ENCODE measurements at regions not wholly inside any gene's neighbourhood (a gene's known extent, or its start where the extent isn't known, plus 50 kb on each side); places are given as distances from the start of the nearest gene placed in this dataset.

DNA sequence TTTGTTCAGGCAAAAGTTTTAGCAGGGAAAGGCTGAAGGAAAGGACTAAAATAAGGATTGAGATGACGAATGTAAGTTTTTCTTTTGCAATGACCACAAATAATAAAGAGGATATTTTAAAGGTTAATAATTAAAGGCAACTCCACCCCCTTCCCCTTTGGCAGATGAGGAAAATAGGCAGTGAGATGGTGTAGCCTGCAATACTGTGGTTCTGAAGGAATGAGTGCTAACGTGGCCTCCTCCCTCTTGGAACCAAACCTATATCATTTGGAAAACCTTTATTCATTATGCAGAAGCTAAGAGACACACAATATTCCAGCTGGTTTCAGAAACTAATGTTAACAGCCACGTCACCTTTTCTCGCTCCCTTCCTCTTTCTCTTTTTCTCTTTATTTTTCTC, 70.9 kb upstream of the COL1A2 start:
- Histone ChIP-seq H4K20me1 (ENCODE audit: insufficient read depth) (no peaks in the 10 kb centered on the region), H2AFZ (ENCODE audit: low read depth) (no peak overlapping the region), H3K9me3 (peaks cover 9% of the 10 kb centered on the region; the same call in 1 of the 2 replicates), H3K36me3 (replicated peaks in 1 of 2; ENCODE audit: control insufficient read depth in 1 of 2, insufficient read depth in 2 of 2, low read length in 1 of 2) (peaks cover 0 to 19% of the 10 kb centered on the region in 2 experiments), H3K27ac (ENCODE audit: low read depth in 2 of 2, low read length in 1 of 2) (peak overlapping the region; percentile 59 to 86; a peak in 3 of 4 replicates), H3F3A (replicated peaks; ENCODE audit: insufficient read depth) (peaks cover 16% of the 10 kb centered on the region), H3K4me2 (no peak overlapping the region), H3K9ac (no peak overlapping the region), H3K9me2 (no peaks in the 10 kb centered on the region), H3K27me3 (ENCODE audit: insufficient read depth) (no peaks in the 10 kb centered on the region), H3K4me1 (ENCODE audit: control insufficient read depth in 1 of 2, insufficient read depth in 2 of 2, low read depth in 1 of 2, low read length in 1 of 2) (peaks cover 11 to 23% of the 10 kb centered on the region in 2 experiments), H3K79me2 (ENCODE audit: insufficient read depth) (no peaks in the 10 kb centered on the region), H3K4me3 (ENCODE audit: low read depth in 2 of 2, low read length in 1 of 2) (no peak overlapping the region)
- ChIA-PET CTCF (interaction anchor here (0.7 to 1.8 kb wide), 6 partner anchors 9 to 112 kb away, joined by 3 to 6 read pairs (median 4); no protein-coding TSS in a partner anchor), POLR2A (no interaction called here)
- 89% methylated on average over 4 of the region's 4 CpGs for WGBS (ENCODE audit: low lambda C conversion rate)
- no peak for TF ChIP-seq MXI1 (IDR thresholded peaks at IDR 0.05; ENCODE audit: low read depth, low read length)
- no peak for TF ChIP-seq RXRA (IDR thresholded peaks at IDR 0.05; ENCODE audit: borderline replicate concordance, low read depth)
- TF ChIP-seq SIN3A (IDR thresholded peaks at IDR 0.05; ENCODE audit: borderline replicate concordance, low read depth, low read length): no peak
- no peak for TF ChIP-seq FOXJ3 (CRISPR knock-in tag; IDR thresholded peaks at IDR 0.05)
- no peak for DNase-seq

DNA sequence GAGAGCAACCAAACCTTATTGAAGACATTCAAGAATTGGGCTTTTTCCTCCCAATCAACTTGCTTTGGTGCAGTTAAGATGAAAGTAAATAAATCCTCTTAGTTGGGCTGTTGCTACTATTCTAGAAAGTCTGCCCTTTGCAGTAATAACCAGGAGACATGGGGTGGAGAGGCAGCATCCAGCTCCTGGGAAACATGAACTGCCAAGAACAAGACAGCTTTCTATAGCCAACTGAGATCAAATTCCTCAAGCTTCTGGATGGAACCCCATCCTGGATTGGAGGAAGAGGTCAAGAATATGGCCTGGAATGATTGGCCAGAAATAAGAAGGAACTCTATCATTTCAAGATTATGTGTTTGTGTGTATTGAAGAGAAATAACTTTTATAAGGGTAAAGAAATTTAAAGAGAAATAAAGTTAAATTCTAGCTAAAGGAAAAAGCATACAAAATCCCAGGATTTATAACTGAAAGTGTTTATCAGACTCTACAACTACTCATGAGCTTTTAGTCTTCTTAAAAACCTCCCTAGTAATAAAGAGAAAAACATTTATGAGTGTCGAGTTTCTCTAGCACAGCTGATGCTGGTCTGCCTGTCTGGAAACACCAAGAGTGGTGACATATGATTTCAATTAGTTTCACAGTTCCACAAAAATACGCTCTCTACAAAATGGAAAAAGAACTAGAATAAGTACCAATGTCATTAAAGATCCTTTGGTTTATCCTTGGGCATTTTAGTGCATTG, 70.1 kb upstream of the COL1A2 start:
- Histone ChIP-seq H3K4me3 (ENCODE audit: low read depth in 2 of 2, low read length in 1 of 2) (no peak overlapping the region), H3K27ac (ENCODE audit: low read depth in 2 of 2, low read length in 1 of 2) (peak overlapping the region; percentile 59 to 86), H2AFZ (ENCODE audit: low read depth) (peak overlapping the region; percentile 14), H3K9me2 (no peaks in the 10 kb centered on the region), H3F3A (replicated peaks; ENCODE audit: insufficient read depth) (peaks cover 16% of the 10 kb centered on the region), H3K27me3 (ENCODE audit: insufficient read depth) (no peaks in the 10 kb centered on the region), H3K4me1 (ENCODE audit: control insufficient read depth in 1 of 2, insufficient read depth in 2 of 2, low read depth in 1 of 2, low read length in 1 of 2) (peaks cover 11 to 23% of the 10 kb centered on the region in 2 experiments), H3K4me2 (peak overlapping the region; percentile 8; the same call in 1 of the 2 replicates), H4K20me1 (ENCODE audit: insufficient read depth) (no peaks in the 10 kb centered on the region), H3K9me3 (peaks cover 9% of the 10 kb centered on the region; the same call in 1 of the 2 replicates), H3K9ac (no peak overlapping the region), H3K36me3 (replicated peaks in 1 of 2; ENCODE audit: control insufficient read depth in 1 of 2, insufficient read depth in 2 of 2, low read length in 1 of 2) (peaks cover 0 to 16% of the 10 kb centered on the region in 2 experiments), H3K79me2 (ENCODE audit: insufficient read depth) (no peaks in the 10 kb centered on the region)
- POLR2A ChIA-PET: no interaction called here
- DNase-seq: peak; percentile 26
- CTCF ChIA-PET: interaction anchor here (0.7 to 1.8 kb wide), 6 partner anchors 10 to 112 kb away, joined by 3 to 6 read pairs (median 4); no protein-coding TSS in a partner anchor
- TF ChIP-seq, protein P1, sequence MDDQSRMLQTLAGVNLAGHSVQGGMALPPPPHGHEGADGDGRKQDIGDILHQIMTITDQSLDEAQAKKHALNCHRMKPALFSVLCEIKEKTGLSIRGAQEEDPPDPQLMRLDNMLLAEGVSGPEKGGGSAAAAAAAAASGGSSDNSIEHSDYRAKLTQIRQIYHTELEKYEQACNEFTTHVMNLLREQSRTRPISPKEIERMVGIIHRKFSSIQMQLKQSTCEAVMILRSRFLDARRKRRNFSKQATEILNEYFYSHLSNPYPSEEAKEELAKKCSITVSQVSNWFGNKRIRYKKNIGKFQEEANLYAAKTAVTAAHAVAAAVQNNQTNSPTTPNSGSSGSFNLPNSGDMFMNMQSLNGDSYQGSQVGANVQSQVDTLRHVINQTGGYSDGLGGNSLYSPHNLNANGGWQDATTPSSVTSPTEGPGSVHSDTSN (IDR thresholded peaks at IDR 0.05): peak; percentile 27; the same call in 1 of the 2 replicates
- TF ChIP-seq TCF12 (IDR thresholded peaks at IDR 0.05) (peak; percentile 88), NFIC (IDR thresholded peaks at IDR 0.05; ENCODE audit: borderline replicate concordance) (no peak)
- 43% methylated on average over 2 of the region's 2 CpGs for WGBS (ENCODE audit: low lambda C conversion rate)

DNA sequence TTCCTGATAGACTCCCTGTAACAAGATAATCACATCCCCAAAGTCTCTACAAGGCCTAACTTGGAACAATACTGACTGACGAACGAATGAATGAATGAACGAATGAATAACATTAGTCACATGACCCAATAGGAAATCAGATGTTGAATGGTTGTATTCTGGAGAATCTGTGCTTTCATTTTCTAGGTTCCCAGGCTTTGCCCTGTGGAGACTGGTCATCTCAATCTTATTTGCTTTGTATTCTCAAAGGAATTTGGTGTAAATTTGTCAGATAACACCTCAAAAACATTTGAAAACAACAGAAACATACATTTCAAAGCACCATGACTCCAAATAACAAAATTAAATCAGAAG, 69.6 kb upstream of the COL1A2 start:
- Histone ChIP-seq H3K4me3 (ENCODE audit: low read depth in 2 of 2, low read length in 1 of 2) (no peak overlapping the region), H3K27ac (ENCODE audit: low read depth in 2 of 2, low read length in 1 of 2) (peak overlapping the region; percentile 59 to 86), H3K4me1 (ENCODE audit: control insufficient read depth in 1 of 2, insufficient read depth in 2 of 2, low read depth in 1 of 2, low read length in 1 of 2) (peaks cover 11 to 23% of the 10 kb centered on the region in 2 experiments), H2AFZ (ENCODE audit: low read depth) (peak overlapping the region; percentile 14), H3F3A (replicated peaks; ENCODE audit: insufficient read depth) (peaks cover 16% of the 10 kb centered on the region), H3K79me2 (ENCODE audit: insufficient read depth) (no peaks in the 10 kb centered on the region), H3K4me2 (no peak overlapping the region; the same call in 1 of the 2 replicates), H3K9me2 (no peaks in the 10 kb centered on the region), H4K20me1 (ENCODE audit: insufficient read depth) (no peaks in the 10 kb centered on the region), H3K9ac (no peak overlapping the region), H3K27me3 (ENCODE audit: insufficient read depth) (no peaks in the 10 kb centered on the region), H3K9me3 (peaks cover 9% of the 10 kb centered on the region; the same call in 1 of the 2 replicates), H3K36me3 (replicated peaks in 1 of 2; ENCODE audit: control insufficient read depth in 1 of 2, insufficient read depth in 2 of 2, low read length in 1 of 2) (peaks cover 0 to 12% of the 10 kb centered on the region in 2 experiments)
- TF ChIP-seq, protein P2, sequence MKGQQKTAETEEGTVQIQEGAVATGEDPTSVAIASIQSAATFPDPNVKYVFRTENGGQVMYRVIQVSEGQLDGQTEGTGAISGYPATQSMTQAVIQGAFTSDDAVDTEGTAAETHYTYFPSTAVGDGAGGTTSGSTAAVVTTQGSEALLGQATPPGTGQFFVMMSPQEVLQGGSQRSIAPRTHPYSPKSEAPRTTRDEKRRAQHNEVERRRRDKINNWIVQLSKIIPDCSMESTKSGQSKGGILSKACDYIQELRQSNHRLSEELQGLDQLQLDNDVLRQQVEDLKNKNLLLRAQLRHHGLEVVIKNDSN (IDR thresholded peaks at IDR 0.05; ENCODE audit: borderline replicate concordance, low read depth): peak; percentile 57
- TF ChIP-seq EP300 (IDR thresholded peaks at IDR 0.05; ENCODE audit: borderline replicate concordance in 1 of 2, low read depth in 1 of 2, low read length in 1 of 2): no peak
- POLR2A ChIA-PET: no interaction called here
- 94% methylated on average over 3 of the region's 3 CpGs for WGBS (ENCODE audit: low lambda C conversion rate)
- DNase-seq: no peak
- CTCF ChIA-PET: interaction anchor here (1.5 to 1.8 kb wide), 2 partner anchors 10 to 29 kb away, joined by 5 to 6 read pairs; no protein-coding TSS in a partner anchor

Measured in SK-N-SH (cell line).